Loucy (cell line): ENCODE measurements at regions not wholly inside any gene's neighbourhood (a gene's known extent, or its start where the extent isn't known, plus 50 kb on each side); places are given as distances from the start of the nearest gene placed in this dataset.

Source experiments
- CTCF ChIP-seq: fragments of 200-600 bp; sonication (generic); conservative IDR thresholded peaks from 2 replicates; pipeline ENCODE4 v1.5.1; 2014; ENCODE audit warnings: mild to moderate bottlenecking, antibody characterized with exemption, low read length
- EZH2phosphoT487 ChIP-seq: fragments of 200-600 bp; IDR thresholded peaks from 2 replicates; pipeline ENCODE4 v1.6.1; 2018; ENCODE audit warnings: antibody characterized with exemption, mild to moderate bottlenecking, moderate library complexity, borderline replicate concordance

GRCh38 chr10:2212244-2212834 lies 475.0 kb upstream of the ADARB2 start:
- TF ChIP-seq CTCF (no peak), EZH2phosphoT487 (no peak)
